Stomach (tissue), 4 donors: ENCODE measurements at regions not wholly inside any gene's neighbourhood (a gene's known extent, or its start where the extent isn't known, plus 50 kb on each side); places are given as distances from the start of the nearest gene placed in this dataset.

ENCODE experiments used
- EP300 ChIP-seq: sonication (generic); formaldehyde crosslinking; IDR thresholded peaks from one replicate; pipeline ENCODE4 v1.6.1; 2017; ENCODE audit warnings: antibody characterized with exemption
- POLR2A ChIP-seq, 4 donors: fragments of 450-650 bp; IDR thresholded peaks; one replicate each; pipeline ENCODE4 v1.6.1; 2016; ENCODE audit warnings: antibody characterized with exemption in 4 of 4, control low read depth in 2 of 4, mild to moderate bottlenecking in 1 of 4, moderate library complexity in 1 of 4
- POLR2AphosphoS5 ChIP-seq, 3 donors: sonication (generic); formaldehyde crosslinking; IDR thresholded peaks; one replicate each; pipeline ENCODE4 v1.6.1; 2016; ENCODE audit warnings: antibody characterized with exemption in 3 of 3
- TF ChIP-seq, protein P1 (sequence below), 7 experiments: fragments of 450-650 bp in 4 of 7; fragments of 200-600 bp in 3 of 7; sonication (generic) in 3 of 7; IDR thresholded peaks; one replicate each; pipeline ENCODE4 v1.5.1; 2016 to 2019; ENCODE audit warnings: antibody characterized with exemption in 7 of 7, control low read depth in 2 of 7, mild to moderate bottlenecking in 1 of 7

- TF ChIP-seq, protein P1, sequence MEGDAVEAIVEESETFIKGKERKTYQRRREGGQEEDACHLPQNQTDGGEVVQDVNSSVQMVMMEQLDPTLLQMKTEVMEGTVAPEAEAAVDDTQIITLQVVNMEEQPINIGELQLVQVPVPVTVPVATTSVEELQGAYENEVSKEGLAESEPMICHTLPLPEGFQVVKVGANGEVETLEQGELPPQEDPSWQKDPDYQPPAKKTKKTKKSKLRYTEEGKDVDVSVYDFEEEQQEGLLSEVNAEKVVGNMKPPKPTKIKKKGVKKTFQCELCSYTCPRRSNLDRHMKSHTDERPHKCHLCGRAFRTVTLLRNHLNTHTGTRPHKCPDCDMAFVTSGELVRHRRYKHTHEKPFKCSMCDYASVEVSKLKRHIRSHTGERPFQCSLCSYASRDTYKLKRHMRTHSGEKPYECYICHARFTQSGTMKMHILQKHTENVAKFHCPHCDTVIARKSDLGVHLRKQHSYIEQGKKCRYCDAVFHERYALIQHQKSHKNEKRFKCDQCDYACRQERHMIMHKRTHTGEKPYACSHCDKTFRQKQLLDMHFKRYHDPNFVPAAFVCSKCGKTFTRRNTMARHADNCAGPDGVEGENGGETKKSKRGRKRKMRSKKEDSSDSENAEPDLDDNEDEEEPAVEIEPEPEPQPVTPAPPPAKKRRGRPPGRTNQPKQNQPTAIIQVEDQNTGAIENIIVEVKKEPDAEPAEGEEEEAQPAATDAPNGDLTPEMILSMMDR (IDR thresholded peaks at IDR 0.05) = no peak
- no peak for TF ChIP-seq POLR2A (IDR thresholded peaks at IDR 0.05)
- no peak for TF ChIP-seq POLR2AphosphoS5 (IDR thresholded peaks at IDR 0.05)
- no peak for TF ChIP-seq EP300
These were observed 398.2 kb upstream of the CDH2 start for GRCh38 chr18:28575123-28575522.
